AG04450 (cell line): ENCODE measurements at regions not wholly inside any gene's neighbourhood (a gene's known extent, or its start where the extent isn't known, plus 50 kb on each side); places are given as distances from the start of the nearest gene placed in this dataset.

Experiments
- CTCF ChIA-PET: fragments of 300-600, 350-600 bp; formaldehyde crosslinking; extraction: SDS; loops from one replicate; lab custom pipeline; 2022; ENCODE audit warnings: antibody characterized with exemption, inconsistent platforms; lab: Charles Lee
- POLR2A ChIA-PET: fragments of 350-600 bp; formaldehyde crosslinking; extraction: SDS; loops from one replicate; lab custom pipeline; 2021; ENCODE audit warnings: antibody characterized with exemption, inconsistent platforms; lab: Yijun Ruan, JAX
- DNase-seq: peaks from one replicate; pipeline ENCODE4 v3.0.0-alpha.2; 2011; ENCODE audit warnings: low read depth, low spot score
- H3K27ac ChIP-seq: one replicate; pipeline ENCODE4 v1.5.1; 2012; ENCODE audit warnings: low read depth, low read length, control low read depth
- H3K27me3 ChIP-seq: one replicate; pipeline ENCODE4 v1.6.0; 2012; ENCODE audit warnings: low read length; ENCODE audit not compliant: control insufficient read depth, insufficient read depth
- H3K4me3 ChIP-seq: 2 replicates; pipeline ENCODE4 v1.5.1; 2011; ENCODE audit warnings: mild to moderate bottlenecking, low read depth, low read length, control low read depth
- H3K9me3 ChIP-seq: 2 replicates; pipeline ENCODE4 v1.5.1; 2012; ENCODE audit warnings: low read length; ENCODE audit not compliant: control insufficient read depth, insufficient read depth
- TF ChIP-seq, protein P1 (sequence below): IDR thresholded peaks from 2 replicates; pipeline ENCODE4 v1.5.1; 2011; ENCODE audit warnings: low read depth, low read length, control low read depth, inconsistent platforms

DNA sequence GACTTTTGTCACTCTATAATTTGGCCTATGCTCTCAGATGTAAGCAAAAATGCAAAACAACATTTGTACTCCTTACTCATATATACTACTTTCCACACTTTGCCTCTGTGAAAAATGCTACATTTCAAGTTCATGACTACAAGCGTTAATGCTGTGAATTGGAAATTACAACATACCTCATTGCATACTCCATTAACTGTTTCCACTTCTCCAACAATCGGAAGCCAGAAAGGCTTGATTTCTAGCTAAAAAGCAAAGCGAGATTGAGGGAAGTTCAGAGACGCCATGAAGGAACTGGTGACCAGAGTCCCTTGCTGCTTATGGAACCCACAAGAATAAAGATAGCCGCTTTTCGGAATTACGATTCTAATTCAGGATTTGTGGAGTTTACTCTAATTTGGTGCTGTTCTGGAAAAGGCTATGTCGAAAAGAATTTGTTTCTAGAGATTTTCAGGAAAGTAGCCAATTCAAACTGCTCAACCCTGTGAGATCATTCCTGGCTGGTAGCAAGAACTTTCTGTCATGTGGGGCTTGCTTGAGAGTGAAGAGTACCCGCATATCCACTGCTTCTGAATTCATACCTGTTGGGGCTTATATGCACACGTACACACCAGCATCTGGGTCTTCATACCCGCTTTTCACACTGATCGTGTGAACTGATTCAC lies 98.0 kb upstream of the CITED2 start:
- TF ChIP-seq, protein P1, sequence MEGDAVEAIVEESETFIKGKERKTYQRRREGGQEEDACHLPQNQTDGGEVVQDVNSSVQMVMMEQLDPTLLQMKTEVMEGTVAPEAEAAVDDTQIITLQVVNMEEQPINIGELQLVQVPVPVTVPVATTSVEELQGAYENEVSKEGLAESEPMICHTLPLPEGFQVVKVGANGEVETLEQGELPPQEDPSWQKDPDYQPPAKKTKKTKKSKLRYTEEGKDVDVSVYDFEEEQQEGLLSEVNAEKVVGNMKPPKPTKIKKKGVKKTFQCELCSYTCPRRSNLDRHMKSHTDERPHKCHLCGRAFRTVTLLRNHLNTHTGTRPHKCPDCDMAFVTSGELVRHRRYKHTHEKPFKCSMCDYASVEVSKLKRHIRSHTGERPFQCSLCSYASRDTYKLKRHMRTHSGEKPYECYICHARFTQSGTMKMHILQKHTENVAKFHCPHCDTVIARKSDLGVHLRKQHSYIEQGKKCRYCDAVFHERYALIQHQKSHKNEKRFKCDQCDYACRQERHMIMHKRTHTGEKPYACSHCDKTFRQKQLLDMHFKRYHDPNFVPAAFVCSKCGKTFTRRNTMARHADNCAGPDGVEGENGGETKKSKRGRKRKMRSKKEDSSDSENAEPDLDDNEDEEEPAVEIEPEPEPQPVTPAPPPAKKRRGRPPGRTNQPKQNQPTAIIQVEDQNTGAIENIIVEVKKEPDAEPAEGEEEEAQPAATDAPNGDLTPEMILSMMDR = no peak
- Histone ChIP-seq H3K27me3 (no peaks in the 10 kb centered on the region), H3K9me3 (no peaks in the 10 kb centered on the region), H3K27ac (no peak overlapping the region), H3K4me3 (no peak overlapping the region)
- POLR2A ChIA-PET = interaction anchor here (3.2 kb wide), 1 partner anchor 98 kb away, joined by 17 read pairs; the partner anchor contains the start of gene CITED2
- CTCF ChIA-PET = no interaction called here
- DNase-seq = no peak

DNA sequence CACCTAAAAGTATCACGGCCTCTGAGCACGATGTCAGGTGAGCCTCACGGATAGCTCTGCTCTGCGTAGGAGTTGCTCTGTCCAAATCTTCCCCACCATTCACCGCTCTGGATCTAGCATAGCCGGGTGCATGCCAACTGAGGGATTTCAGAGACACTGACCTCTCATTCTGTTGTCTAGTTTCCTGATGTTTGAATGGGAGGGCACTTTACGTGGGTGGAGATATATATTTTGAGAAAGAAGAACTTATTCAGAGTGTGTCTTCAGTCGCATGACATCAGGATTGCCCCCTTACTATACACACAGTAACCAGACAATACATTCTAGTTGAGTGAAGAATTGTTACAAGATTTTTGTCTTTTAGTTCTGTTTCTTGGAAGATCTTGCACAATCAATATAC lies 96.5 kb upstream of the CITED2 start:
- Histone ChIP-seq H3K4me3 (no peak overlapping the region), H3K27me3 (no peaks in the 10 kb centered on the region), H3K9me3 (no peaks in the 10 kb centered on the region), H3K27ac (no peak overlapping the region)
- CTCF ChIA-PET = no interaction called here
- TF ChIP-seq, protein P1 = no peak
- DNase-seq = no peak
- POLR2A ChIA-PET = no interaction called here

DNA sequence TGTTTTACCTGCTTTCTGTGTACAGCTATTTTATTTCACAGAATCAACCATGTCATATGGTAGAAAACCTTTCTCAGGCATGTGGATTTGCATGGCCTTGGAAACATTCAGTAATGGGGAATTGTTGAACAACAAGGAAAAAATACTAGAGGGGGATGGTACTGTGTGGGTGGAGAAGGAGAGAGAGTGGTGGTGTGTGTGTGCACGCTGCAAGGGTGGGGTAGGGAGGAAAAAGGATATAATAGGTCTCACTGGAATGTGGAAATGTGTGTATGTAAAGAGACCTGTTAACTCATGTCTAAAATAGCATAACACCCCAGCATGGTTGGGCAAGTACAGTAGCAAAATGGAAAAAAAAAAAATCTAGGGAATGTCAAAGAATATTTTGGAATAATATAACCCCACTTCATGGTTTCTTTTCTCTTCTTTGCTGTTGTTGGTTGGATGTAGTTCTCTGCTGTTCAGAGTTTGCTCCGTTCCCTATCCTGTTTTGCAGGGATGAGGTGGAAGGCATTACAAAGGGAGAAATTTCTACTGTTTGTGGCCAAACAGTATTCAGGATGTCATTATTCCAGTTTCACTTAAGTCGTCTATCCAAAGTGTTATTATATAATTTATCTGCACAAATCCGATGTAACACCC lies 93.9 kb upstream of the CITED2 start:
- H3K27me3 ChIP-seq = no peaks in the 10 kb centered on the region
- H3K4me3 ChIP-seq = no peak overlapping the region
- H3K9me3 ChIP-seq = no peaks in the 10 kb centered on the region
- ChIA-PET CTCF (no interaction called here), POLR2A (no interaction called here)
- TF ChIP-seq, protein P1 = no peak
- no peak for DNase-seq
- no peak overlapping the region for H3K27ac ChIP-seq

DNA sequence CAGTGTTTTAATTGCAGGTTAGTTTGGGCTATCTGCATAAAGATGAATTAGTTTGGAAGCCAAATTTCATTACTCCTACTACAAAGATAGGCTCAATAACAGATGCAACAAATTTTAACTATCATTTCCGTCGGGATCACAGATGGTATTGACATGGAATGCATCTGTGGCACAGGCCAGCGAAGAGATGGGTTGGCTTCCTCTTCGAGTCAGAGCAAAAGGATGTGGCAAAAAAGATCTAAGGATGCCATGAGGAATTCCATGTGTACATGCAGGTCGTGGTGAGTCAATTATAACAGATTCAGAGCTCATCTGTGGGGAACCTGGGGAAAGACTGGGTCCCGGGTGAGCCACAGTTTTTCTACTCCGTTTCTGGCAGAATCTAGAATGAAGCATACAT lies 83.0 kb upstream of the CITED2 start:
- no peak for DNase-seq
- no peaks in the 10 kb centered on the region for H3K27me3 ChIP-seq
- TF ChIP-seq, protein P1 = no peak
- H3K9me3 ChIP-seq = no peaks in the 10 kb centered on the region
- H3K27ac ChIP-seq = no peak overlapping the region
- CTCF ChIA-PET = no interaction called here
- POLR2A ChIA-PET = no interaction called here
- no peak overlapping the region for H3K4me3 ChIP-seq

DNA sequence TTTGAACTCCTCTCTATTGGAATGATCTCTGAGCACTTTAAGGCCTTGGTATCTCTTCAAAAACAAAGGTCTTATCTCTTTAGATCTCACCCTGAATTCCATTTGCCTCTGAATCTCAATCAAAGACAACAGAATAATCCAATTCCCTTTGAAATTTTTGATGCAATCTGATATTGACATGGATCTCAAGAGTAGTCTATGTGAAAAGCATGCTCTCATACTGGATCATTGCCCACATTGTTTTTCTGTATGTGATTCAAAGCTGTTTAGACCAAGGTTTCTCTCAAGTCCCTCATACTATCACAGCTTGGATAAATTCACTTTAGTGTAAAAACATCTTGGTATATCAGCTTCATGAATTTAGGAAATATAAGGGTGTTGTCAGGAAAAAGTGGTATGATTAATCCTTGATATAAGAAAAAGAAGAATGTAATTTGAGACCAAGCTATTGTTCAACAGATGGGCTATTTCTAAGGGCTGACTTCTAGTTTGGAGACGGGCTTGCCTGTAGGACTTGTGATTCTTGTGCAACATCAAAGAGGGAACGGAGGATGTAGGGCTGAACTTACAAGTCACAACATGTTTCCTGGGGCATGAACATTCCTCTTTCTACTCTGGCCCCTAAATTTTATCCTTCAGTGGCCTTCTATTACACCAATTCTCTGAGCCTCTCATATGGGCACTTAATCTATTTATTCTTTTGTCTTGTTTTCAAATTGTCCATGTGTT lies 77.9 kb upstream of the CITED2 start:
- ChIA-PET CTCF (no interaction called here), POLR2A (interaction anchor here (0.5 to 1.0 kb wide), 2 partner anchors 22 to 77 kb away, joined by 3 to 4 read pairs; no protein-coding TSS in a partner anchor)
- DNase-seq = no peak
- Histone ChIP-seq H3K9me3 (no peaks in the 10 kb centered on the region), H3K27ac (no peak overlapping the region), H3K27me3 (no peaks in the 10 kb centered on the region), H3K4me3 (no peak overlapping the region)
- TF ChIP-seq, protein P1 = no peak
